ENCODE measurements at regions not wholly inside any gene's neighbourhood (a gene's known extent, or its start where the extent isn't known, plus 50 kb on each side); places are given as distances from the start of the nearest gene placed in this dataset.
"Not testable (repeated sequence)": the region's sequence is repeated elsewhere in the genome, so short reads cannot be mapped to it uniquely, and the experiment has no call there.

DNA sequence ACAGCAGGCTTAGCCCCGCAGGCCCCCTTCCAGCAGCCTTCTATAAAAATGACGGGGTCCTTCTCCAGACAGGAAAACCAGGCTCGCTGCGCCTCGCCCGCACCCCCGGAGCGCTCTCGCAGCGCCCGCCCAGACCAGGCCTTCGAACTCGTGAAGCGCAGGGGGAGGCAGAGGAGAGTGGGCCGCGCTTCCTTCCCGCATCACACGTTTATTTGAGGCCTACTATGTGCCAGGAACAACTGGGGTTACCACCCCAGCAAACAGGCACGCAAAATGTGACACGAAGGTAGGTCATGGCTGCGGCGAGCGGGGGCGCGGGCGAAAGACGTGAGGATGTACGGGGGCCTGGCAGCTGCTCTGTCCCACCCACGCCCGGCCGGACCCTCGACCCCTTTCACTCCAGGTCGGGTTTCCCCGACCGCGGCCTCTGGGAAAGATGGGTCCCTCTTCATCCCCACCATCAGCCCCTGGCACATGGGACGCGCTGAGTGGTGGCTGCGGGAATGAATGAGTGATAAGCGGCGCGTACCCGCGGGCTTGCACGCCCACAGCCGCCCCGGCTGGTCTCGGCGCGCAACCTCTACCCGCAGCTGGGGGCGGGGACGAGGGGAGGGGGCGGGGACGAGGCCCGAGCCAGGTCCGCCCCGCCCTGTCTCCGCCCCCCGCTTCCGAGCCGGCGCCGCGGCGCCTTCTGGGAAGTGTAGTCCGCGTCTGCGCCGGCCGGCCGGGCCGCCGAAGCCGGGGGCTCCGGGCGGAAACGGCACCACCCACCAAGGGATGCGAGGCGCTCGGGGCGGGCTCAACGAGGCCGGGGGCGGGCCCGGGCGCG is 59.1 kb downstream of the ZNF467 start:
- DNase-seq (ENCODE audit: low read depth): peak; percentile 35

DNA sequence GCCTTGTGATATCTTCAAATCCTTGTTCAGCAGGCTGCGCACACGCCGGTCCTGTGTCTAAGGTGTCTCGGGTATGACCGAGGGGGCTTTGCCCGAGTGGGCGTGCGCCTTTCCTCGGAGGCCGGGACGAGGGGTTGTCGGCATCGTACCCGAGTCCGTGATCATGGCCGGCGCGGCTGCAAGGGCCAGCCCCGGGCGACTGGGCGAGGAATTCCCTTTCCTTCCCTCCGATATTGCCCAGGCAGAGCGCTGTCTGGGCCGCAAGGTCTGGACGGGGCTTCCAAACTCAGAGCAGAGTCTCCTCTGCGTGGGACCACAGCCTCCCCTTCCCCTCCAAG is 59.7 kb downstream of the ZNF467 start:
- DNase-seq (ENCODE audit: low read depth): no peak

DNA sequence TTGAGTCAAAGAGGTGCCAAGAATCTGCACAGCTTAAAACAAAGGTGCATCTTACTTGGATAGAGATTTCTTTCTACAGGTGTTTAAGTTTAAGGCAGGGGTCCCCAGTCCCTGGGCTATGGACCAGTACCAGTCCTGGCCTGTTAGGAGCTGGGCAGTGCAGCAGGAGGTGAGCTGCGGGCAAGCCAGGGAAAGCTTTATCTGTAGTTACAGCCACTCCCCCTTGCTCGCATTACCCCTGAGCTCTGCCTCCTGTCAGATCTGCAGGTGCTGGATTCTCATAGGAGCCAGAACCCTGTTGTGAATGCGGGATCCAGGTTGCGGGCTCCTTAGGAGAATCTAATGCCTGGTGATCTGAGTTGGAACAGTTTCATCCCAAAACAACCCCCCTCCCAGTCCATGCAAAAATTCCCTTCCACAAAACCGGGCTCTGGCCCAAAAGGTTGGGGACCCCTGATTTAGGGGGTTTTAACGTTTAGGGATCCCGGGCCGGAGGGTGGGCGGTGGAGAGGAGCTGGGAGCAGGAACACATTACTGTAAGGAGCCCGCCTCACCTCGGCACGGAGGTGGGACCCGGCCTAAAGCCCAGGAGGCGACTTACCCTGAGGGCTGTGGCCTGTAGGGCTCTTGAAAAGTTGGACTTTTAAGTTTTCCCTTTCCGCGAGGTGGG is 60.2 kb downstream of the ZNF467 start:
- no peak for DNase-seq (ENCODE audit: low read depth)

- DNase-seq (ENCODE audit: low read depth): no peak
These were observed 65.4 kb downstream of the ZNF467 start for GRCh38 chr7:149708026-149708425.

DNA sequence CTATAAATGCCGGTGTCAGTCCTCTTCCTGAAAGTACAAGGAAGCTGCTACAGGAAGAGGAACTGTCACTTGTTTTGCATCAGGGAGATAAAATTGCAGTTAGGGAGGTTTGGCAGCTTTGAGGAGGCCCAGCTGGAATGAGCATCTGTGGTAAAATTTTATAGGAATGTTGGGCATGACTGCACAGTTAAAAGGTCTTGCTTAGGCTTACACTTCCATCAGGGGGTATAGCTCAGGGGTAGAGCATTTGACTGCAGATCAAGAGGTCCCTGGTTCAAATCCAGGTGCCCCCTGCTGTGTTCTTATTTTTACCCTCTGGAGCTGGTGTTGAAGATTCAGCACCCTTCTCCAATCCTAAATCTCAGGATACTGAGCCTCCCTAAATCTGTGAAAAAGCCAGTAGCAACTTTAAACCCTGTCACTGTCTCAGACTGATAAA is 65.9 kb downstream of the ZNF467 start:
- DNase-seq (ENCODE audit: low read depth): peak; percentile 11

GRCh38 chr7:149706398-149706797 is 67.0 kb downstream of the ZNF467 start:
- no peak for DNase-seq (ENCODE audit: low read depth)

GRCh38 chr7:149704507-149704906 is 68.9 kb downstream of the ZNF467 start:
- no peak for DNase-seq (ENCODE audit: low read depth)

DNA sequence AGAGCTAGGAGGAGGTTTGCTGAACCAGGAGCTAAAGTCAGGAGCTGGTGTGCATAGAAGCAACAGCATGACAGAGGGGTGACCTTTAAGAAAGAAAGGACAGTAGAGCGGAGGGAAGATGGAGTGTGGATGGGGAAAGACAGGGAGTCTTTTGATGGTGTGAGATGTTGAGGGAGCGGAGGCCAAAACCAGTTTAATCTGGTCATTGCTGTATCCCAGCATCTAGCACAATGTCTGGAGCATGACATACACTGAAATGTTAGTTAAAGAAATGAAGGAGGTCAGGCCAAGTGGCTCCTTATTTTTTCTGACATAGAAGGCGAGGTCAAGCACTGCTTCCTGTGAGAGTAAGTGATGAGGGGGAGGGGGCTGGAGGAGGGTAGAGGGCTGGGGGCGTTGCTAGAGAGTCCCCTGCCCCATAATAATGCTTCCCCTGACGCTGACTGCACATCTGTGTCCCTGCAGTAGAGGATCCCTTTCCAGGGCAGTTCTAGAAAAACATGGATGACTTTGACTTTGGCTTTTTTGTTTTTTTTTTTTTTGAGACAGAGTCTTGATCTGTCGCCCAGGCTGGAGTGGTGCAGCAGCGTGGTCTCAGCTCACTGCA is 70.2 kb downstream of the ZNF467 start:
- no peak for DNase-seq (ENCODE audit: low read depth)

DNA sequence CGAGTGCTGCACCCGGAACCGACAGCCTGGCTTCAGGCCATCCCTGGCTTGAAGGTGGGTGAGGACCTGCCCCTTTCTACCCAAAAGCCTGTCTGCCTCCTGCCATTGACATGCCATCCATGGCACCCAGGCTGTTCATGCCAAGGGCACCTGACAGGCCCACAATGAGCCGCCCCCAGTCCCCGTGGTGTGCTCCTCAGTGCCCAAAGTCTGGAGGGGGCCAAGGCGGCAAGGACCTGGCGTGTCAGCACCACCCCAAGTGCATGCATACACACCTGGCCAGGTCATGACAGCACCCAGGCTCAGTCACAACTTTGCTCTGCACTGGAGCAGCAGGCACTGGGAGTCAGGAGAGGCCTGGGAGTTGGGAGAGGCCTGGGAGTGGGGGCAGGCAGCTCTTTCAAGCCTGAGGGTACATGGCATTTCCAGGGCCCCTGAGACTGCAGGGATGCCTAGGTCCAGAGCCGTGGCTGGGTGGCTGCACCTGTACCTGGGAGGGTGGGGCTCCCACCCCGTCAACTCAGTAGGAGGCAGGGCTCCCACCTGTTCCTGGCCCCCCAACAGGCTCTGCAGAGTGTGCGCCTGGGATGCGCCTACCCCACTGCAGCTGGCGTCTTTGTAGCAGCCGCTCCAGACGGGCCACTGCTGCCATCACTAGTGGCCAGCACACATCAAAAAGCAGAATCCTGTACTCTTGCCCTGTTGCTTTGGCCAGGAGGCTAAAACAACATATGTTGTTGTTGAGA is 71.7 kb downstream of the ZNF467 start:
- no peak for DNase-seq (ENCODE audit: low read depth)

DNA sequence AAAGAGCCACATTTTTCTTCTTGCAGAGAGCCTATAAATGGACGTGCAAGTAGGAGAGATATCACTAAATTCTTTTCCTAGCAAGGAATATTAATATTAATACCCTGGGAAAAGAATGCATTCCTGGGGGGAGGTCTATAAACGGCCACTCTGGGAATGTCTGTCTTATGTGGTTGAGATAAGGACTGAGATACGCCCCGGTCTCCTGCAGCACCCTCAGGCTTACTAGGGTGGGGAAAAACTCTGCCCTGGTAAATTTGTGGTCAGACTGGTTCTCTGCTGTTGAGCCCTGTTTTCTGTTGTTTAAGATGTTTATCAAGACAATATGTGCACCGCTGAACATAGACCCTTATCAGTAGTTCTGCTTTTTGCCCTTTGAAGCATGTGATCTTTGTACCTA is 75.6 kb downstream of the ZNF467 start:
- DNase-seq (ENCODE audit: low read depth): not testable (repeated sequence)

- DNase-seq (ENCODE audit: low read depth): no peak
These were observed 77.1 kb downstream of the ZNF467 start for GRCh38 chr7:149696280-149696679.

- no peak for DNase-seq (ENCODE audit: low read depth)
These were observed 80.8 kb downstream of the ZNF467 start for GRCh38 chr7:149692557-149692982.

GRCh38 chr7:149692056-149692455 is 81.3 kb downstream of the ZNF467 start:
- DNase-seq (ENCODE audit: low read depth): no peak

- peak; percentile 59 for DNase-seq (ENCODE audit: low read depth)
These were observed 82.5 kb downstream of the ZNF467 start for GRCh38 chr7:149690688-149691446.

DNA sequence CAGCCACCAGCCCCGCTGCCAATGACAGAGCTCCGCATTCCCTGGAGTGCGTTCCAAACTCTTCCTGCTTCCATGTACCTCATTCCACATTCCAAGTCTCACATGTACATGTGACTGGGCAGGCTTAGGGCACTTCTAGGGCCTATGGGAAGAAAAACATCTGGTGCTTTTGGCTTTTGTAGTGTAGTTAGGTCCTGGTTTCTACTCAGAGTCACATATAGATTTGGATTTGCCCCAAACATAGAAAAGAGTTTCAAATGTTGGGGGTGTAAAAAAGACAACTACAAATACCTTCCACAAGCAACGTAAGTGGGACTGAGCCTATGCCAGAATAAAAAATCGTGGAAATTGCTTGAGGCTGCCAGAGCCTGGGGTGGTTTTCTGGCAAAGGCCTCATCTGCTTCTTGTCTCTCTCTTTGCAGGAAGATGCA is 84.1 kb downstream of the ZNF467 start:
- DNase-seq (ENCODE audit: low read depth): no peak

DNA sequence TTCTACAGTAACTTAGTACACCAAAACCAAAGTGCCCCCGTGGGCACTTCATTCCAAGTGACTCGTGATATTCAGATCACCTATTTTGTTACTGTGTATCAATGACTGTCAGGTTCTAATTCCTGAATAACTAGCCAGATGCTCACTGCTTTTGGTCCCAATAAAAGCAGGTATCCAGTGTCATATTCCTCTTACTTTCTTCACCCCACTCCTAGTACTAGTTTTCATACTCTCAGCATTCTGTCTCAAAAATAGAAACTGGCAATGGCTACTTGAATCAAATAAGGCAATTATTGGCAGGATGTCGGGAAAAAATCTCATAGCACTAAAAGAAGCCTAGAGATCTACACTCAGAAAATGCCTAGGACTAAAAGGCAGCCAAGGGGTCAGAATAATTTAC is 84.6 kb downstream of the ZNF467 start:
- DNase-seq (ENCODE audit: low read depth): no peak

DNA sequence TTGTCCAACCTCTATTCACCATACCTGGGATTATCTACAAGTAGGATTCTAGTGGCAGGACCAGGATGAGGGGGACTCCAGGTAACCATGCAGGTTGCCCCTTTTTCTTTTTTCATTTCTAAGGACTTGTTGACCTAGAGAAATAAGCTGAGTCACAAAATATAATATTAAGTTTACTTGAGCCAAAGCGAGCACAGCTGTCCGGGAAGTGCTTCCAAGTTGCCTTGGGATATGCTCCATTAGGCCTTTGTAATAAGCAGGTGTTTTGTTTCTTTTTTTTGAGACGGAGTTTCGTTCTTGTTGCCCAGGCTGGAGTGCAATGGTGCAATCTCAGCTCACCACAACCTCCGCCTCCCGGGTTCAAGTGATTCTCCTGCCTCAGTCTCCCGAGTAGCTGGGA is 85.6 kb downstream of the ZNF467 start:
- DNase-seq (ENCODE audit: low read depth): not testable (repeated sequence)

- no peak for DNase-seq (ENCODE audit: low read depth)
These were observed 86.9 kb downstream of the ZNF467 start for GRCh38 chr7:149686449-149686848.

- DNase-seq (ENCODE audit: low read depth): no peak
These were observed 87.4 kb downstream of the ZNF467 start for GRCh38 chr7:149686011-149686410.

GRCh38 chr7:149685455-149685854 is 87.9 kb downstream of the ZNF467 start:
- peak; percentile 16 for DNase-seq (ENCODE audit: low read depth)

DNA sequence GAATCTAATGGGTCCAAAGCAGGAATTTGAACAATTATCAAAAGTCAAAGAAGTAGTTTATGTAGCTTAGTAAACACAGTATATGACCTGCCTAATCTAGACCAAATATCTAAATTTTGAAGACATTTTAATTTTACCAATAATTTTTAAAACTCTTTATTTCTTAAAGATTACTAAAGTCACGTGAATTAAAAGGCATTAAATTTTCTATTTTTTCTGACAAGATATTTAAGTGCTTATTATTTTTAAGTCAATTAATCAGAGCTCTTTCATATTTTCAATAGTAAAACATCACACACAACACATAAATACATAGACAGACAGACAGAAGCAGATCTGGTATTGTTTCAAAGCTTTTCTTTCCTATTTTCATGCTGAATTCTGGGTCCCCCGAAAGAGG is 89.5 kb downstream of the ZNF467 start:
- DNase-seq (ENCODE audit: low read depth): no peak

All from renal cortical epithelial cell (primary cell).